Activated CD4-positive, alpha-beta T cell treated with anti-CD3 and anti-CD28 coated beads, Interleukin-2, amount 50 U/mL, for 16 hours (primary cell): ENCODE measurements at regions not wholly inside any gene's neighbourhood (a gene's known extent, or its start where the extent isn't known, plus 50 kb on each side); places are given as distances from the start of the nearest gene placed in this dataset.
A peak's percentile ranks its signal among the peaks of the same experiment; 100 is the strongest.

Source experiments
- DNase-seq: peaks from one replicate; pipeline ENCODE4 v3.0.0-alpha.2; 2020

DNA sequence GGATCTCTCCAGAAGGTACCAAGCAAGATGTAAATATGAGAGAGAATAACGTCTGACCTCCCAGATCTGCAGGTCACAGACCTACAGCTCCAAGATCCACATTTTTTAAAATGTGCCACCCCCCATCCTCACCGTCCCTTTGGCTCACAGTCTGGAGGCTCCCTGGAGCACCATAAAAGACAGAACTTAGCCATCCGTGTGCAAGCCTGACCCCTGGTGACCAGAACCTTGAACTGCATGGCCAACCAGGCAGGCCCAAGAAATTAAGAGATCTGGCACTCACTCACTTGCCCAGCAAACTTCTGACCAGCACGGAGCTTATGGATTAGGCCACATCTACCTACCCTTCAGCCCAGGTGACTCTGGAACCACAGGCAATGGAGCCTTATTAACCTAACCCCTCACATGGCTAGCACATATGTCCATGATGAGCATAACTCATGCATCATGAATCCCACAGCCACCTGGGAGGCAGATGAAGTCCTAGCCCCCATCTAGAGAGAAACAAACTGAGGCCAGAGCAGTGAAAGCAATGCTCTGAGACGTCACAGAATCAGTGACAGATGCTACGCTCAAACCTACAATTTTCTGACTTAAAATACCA, 275.3 kb downstream of the UACA start:
- DNase-seq = peak; percentile 78

DNA sequence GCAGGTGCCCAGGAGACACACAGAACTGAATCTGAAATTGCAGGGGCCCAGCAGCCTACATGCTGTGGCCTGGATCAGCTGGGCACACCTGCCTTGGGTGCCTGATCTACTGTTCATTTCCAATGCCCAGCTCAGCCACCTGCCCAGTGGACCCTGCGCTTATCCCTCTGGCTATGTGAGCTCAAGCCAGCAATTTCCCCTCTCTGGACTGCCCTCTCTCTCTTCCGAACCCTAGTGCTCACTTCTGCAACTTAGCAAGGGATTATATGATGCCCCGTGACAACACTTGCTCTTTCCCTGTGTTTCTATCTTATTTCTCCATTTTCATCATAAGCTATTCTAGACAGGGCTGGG, 276.0 kb downstream of the UACA start:
- no peak for DNase-seq

DNA sequence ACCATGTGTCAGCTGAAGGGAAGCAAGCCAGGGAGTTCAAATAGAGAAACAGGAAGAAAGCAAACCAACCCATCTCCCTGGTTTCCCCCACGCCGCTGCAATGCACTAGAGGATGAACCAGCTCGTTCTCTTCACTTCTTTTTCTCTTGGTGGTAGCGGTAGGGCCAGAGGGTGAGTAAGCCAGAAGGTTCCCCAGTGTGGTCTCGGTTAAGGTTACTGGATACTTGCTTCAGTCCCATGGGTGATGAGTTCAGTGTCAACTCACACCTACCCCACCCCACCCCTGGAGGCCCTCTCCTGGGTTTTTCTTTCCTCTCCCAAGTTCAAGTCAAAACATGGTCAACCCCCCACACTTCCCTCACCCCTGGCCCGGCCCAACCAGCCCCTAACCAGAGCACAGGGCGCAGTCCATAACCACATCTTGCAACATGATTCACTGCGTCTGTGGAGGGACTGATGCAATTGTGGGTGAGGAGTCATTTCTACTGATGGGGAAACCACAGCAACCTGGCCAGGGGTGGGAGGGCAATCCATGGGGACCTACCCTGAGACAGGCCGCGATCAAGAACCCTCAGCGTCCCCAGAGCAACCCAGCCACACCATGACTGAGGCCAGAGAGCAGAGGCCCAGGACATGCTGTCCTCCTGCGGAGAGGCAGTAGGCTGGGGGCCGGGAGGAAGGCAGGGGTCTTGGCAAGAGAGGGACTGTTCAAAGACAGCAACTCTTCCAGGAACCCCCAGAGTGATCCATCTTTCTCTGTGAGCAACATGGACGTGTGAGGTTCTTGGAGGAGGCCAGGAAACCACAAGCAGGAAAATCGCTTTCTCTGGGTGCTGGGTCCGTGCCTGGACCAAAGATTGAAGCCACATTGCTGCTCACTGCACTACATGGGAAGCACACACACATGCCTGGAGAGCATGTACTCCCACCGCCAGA, 276.6 kb downstream of the UACA start:
- peak; percentile 92 for DNase-seq

DNA sequence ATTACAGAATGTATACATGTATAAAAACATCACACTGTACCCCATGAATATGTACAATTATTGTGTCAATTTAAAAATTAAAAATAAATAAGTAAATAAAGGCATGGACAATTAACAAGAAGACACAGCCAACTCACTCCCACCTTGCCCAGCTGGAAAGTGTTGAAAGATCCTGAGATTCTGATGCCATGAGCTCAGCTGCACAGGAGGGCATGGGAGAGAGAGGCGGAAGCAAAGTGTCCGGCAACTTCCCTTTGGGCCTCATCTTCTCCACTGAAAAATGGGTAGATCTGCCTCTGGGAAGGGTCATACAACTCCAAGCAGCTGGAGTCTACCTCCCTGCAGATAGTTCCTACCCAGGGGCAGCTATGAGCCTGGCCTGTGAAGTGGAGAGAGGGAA, 277.3 kb downstream of the UACA start:
- DNase-seq = no peak

DNA sequence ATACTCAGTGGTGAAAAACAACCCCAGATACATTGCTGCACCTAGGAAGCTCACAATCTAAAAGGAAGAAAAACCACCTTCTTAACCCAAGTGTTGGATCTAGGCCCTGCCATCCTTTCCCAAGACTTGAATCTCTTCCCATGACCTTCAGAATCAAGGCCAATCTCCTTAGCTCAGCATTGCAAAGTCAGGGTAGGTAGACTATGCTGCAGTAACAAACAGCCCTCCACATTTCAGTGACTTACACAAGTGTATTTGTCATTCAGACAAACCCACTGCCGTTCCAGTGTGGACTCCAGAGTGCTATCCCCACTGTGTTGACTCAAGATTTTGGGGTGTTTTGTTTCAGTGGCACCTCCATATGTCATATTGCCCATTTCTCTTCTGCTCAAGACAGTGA, 278.4 kb downstream of the UACA start:
- DNase-seq = no peak

DNA sequence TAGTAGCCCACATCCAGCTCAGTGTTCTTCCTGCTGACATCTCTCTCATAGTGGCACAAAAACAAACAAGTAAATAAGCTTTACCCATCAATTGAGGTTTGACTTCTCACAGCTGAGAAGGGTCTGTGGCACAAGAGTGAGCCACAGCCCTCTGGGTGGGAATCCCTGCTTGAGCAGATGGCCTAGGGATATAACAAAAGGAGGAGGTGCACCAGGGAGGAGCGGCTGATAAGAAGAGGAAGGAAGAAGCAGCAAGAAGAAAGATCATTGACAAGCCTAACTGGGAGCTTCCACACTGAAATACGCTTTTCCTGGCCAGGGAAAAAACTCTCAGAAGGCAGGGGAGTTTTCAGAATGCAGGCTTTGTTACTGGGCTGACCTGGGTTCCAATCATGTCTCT, 279.8 kb downstream of the UACA start:
- no peak for DNase-seq

DNA sequence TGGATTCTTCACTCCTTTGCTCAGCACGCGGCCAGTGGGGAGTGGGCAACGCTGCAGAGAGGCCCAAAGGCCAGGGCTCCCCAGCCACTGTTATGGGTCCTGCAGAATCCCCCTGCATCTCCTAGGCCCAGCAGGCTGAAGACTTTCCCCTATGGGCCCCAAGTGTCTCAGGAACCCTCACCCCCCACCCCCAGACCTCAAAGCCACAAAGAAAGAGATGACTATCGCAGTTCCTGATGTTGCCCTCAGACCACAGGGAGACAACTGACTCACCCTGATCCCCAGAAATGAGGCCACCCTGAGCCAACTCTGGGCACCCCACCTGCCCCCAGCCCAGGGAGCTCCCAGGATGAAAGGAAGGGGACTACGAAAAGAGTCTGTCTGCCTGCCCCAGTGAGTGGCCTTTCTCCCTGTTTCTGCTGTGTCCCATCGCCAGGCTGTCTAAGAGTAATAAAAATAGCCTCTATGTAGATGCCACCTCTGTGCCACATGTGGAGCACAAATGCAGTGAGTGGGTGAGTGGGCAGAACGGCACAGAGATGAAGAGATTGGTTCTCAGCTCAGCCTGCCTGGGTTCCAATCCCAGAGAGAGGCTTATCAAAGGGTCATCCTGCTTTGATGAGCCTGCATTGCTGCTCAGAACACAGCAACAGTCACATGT, 283.0 kb downstream of the UACA start:
- DNase-seq = peak; percentile 90

DNA sequence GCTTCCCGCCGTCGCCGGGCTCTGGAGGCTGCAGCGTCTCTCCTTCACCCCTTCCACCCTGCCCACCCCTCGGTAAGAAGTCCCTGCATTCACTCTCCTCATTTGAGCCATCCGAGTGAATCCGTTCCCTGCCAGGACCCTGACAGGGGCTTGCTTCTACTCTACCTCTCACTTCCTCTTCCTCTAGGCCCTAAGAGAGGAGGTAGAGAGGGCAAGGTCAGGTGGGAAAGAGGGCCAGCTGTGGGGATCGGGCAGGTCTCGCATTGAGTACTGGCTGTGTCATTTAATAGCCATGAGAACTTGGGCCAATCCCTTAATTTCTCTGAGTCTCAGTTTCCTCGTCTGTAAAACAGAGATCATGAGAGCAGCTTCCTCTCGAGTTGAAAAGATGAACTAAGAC, 283.6 kb downstream of the UACA start:
- no peak for DNase-seq

DNA sequence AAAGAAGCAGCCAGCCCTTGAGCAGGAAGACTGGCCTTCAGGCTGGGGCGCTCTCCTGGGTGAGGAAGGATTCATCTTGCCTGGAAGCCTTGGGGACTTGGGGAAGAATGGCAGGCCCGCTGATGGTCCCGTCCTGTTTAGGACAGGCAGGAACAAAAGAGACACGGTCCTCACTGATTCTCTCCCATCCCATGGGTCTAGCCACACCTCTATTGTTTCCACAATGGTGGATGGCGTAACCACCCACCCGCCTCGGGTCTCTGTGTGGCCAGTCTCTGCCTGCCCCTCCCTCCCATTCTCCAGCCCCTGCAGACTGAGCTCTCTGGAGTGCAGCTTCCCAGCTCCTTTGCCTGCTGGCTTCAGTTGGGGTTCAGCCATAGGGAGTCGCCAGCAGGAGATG, 284.3 kb downstream of the UACA start:
- DNase-seq = no peak

DNA sequence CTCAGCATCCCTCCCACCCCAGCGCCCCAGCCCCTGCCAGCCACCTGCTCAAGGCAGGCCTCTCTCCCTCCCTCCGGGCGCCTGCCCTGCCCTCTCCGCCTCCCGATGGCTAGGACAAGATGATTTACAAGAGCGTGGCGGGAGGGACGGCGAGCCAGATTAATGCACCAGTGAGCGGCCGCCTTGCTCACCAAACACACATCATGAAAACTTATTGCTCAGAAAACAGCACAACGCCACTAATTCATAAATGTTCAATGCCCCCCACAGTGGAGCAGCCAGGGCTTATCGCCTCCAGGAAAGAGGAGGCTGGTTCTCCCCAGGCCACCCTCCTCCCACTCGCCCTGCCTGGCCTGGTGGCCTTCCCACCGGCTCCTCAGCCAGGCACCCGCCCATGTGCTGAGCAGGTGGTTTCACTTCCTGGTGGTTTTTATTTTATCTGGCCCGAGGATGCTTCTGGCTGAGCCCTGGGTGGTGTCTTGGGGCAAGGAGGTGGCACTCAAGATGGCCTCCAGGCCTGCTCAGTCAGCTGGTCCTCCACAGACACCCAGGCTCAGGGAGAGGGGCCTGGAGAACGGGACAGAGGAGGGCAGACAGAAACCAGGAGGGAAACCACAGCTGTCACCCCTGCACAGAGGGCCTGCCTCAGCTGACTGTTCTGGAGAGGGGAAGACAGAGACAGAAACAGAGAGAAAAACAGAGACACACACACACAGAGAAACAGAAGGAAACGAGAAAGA, 284.9 kb downstream of the UACA start:
- DNase-seq = peak; percentile 43

DNA sequence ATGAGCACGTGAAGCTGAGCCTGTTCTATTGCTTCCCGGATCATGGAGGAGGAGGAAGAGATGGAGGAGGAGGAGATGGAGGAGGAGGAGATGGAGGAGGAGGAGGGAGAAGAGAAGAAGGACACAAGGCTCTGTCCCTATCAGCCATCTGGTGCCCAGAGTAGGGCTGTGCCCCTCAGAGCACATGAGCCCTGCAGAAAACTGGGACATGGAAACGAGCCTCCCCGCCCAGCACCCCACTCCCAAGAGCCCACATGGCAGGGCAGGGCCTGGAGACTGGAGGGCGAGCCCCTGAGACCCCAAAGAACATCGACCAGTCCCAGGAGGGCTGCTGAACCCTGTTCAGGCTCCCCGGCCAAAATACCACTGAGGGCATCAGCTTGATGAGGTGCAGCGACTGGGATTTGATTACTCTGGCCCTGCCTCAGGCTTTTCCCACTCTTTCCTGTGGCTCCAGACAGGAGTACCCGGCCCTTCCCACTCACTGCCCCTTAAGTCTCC, 285.6 kb downstream of the UACA start:
- no peak for DNase-seq

DNA sequence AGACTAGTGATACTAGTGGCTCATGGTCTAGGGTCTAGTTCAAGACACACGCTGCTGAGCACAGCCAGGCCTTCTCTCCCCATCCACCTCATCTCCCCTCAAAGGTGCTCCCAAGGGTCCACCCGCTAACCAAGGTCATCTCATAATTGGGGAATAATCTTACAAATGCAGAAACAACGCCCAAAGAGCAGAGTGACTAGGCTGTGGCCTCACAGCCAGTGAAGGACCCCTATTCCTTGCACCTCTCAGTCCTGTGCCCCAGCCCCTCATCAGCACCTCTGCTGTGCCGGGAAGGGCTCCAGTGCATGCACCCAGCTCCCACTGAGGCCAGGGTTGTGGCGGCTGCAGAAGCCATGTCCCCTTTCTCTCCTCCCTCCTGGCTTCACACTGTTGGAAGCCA, 286.9 kb downstream of the UACA start:
- no peak for DNase-seq

DNA sequence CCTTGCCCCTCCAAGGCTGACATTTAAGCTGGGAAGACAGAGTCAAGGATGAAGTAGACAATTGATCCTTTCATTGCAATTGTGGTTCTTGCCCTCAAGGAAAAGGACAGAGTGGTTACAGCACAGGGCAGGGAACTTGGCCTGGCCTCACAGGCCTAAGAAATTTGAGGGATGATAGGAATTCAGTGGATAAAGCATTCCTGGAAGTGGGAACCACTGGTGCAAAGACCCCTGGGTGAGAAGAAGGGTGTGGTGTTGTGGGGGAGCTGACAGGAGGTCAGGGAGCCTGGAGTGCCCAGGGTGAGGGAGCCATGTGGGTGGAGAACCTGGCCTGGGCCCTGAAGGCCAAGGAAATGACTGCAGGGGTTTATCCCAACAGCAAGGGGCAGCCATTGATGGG, 287.4 kb downstream of the UACA start:
- no peak for DNase-seq

DNA sequence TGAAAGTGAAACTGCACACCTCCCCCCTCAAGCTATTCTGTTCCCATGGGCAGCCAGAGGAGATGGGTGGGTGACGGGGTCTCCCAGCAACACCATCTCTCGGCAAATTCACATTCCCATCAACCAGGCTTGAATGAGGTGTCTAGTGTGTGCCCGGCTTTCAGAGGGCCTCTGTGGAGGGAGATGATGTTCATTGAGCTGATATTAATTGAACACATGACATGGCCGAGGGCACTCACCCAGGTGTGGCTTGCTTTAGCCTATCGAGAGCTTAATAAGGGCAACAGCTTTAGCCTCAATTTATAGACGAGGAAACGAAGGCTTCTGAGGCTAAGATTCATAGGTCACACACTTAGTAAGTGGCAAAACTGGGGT, 288.0 kb downstream of the UACA start:
- DNase-seq = no peak

DNA sequence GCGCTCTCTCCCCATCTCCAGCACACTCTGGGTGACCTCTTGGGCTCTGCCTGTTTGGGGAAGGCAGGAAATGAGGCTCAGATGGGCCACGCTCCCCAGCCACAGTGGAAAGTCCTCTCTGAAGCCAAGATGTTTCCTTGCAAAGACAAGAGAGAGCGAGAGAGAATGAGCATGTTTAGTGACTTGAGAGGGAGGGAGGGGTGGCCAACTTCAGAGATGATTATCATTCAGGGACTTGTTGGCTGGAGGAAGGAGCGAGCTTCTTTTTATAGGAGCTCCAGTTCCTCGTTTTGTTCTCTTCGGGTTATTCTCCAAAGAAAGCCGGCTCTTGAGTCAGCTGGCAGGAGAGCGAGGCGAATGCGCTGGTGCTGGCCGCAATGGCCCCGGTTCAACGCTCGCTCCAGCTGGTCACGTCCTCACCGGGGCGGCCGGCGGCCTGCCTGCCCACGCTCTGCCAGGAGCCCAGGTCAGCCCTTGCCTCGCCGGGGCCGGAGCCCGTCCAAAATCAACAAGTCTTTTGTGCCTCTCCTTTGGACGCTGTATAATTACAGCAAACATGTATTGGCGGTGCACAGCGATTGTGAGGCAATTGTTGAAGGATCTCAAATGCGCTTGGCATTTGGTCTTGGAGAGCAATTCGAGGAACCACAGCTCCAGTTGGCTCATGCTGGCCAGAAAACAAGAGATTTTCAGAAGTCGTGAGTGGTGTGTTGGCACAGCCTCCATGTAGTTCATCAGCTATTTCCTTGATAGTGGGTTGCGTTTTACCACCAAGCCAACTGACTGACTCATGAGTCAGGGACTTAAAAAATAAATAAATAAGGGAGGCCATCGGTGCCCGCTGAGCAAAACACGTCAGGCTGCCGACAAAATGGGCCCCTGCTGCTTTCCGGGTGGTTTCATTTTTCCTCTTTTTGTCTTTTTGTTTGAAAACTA, 288.6 kb downstream of the UACA start:
- peak; percentile 49 for DNase-seq

DNA sequence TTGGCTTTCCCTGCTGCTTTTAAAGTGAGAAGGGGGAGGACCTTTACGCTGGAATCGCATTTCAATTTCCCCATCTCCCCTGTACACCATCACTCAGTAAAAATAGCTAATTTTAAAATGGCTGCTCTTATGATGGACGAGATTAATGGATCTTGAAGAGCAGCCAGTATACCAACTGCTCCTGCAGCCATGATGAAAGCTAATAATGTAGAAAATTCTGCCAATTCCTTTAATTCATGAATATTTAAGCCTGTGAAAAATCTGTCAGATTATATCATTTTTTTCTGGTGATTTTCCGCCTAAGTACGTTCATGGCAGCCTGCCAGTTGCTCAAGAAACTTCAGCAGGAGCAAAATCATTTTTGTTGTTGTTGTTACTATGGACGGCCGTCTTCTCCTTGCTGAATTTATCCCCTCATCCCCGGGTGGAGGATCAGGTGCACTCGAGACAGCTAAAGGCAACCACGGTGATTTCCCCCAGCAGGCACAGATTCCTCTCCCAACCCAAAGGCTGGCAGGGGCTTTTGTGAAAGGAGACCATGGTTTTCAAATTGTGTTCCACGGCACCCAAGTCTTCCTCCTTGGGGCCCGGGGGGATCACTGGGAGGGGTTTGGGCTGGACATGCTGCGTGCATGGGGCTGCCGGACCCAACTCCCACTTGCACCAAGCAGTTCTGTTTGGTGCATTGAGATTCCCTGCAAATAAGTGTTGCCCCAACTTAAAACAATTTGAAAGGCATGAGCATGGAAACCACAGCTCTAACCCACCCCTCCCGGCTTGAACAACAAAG, 289.6 kb downstream of the UACA start:
- no peak for DNase-seq

DNA sequence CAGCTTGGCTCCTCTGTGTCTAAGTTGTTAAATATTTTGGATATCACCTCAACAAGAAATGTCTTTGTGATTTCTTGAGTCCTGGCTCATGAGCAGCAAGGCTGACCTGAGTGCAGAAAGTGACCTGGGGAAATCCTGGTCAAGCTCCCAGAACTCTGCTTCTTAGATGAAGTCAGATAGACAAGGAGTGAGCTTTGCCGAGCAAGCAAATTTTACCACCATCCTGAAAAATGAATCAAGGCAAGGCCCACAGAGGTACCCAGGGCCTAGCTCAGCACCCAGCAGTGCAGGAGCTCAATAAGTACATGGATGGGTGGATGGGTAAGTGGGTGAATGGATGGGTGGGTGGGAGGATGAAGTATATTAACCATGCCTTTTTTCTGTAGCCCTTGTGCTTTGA, 291.8 kb downstream of the UACA start:
- DNase-seq = no peak

DNA sequence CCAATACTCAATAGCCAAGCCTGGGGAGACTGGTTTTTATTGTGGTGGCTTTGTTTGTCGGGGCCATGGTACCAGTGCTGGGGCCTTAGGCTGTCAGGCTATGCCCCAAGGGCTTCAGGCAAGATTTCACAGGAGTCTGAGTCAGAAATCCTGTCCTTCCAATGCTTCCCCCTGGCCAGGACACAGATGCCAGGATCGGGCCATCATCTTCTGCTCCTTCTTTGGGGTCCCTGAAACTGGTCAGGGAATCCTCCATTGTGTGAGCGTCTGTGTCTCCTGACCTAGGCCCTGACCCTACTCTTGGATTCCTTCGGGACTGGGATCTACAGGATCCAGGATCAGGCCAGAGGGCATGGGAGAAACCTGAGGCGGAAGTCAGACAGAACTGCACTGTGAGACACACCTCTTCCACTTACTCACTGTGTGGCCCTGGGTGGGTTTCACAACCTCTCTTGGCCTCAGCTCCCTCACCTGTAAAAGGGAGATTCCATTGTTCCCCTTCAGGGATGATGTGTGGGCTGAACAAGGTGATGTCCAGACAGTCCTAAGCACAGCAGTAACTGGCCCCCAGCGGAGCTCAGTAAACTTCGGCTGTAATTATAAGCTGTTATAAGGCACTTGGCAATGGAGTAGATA, 292.7 kb downstream of the UACA start:
- DNase-seq = no peak

DNA sequence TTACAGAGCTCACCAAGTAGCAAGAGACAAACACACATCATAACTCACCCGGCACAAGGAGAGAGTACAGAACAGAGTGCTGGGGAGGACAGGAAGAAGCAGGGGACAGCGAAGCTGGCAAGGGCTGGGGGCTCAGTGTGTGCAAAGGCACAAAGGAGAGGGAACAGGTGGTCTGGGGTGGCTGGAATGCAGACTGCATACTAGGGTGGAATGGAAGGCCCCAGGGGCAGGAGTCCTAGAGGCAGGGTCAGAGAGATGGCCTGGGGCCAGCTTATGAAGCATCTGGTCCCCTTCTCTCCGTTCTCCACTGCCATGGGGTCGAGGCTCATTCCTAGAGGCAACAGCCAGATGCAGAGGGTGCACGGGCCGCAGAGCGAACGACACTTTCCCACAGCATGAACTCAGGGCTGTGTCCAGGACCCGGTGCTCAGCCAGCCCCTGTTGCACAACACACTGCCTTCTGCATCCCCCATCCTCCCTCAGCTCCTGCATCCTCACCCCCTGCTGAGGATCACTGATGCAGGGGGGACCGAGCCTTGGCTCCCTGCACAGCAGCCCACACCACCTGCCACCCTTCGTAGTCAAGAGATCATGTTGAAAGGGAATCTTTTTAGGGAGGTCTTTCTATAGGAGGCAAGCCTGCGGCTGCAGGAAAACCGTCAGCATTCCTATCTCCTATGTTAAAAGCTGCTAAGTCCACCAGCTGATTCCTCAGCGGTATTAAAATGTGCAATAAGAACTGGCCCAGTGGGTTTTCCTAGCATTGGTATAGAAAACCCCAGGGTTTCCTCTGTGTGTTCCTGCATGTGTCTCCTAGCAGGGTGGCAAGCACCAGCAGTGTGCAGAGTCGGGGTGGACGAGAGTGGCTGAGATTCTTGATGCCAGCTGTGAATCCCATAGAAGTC, 293.5 kb downstream of the UACA start:
- DNase-seq = no peak

DNA sequence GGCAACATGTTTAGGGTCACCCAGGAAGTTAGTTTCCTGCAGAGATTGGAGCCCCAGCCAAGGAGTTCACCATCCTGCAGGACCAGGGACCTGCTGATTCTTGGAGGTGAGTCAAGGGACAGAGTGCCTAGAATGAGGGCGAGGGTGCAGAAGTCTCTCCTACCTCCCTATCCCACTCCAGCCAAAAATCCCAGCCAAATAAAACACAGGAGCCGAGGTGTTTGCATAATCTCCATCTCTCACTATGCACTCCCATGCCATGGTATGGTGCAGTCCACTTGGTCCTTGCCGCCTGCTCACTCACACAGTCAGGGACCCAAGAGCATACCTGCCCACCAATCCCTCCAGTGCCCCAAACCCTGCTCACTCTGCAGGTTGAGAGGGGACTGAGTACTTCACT, 294.2 kb downstream of the UACA start:
- no peak for DNase-seq
